Spleen (tissue), 3 donors: ENCODE measurements at regions not wholly inside any gene's neighbourhood (a gene's known extent, or its start where the extent isn't known, plus 50 kb on each side); places are given as distances from the start of the nearest gene placed in this dataset.

ENCODE experiments used
- POLR2A ChIP-seq, 3 donors: fragments of 450-650 bp; IDR thresholded peaks; one replicate each; pipeline ENCODE4 v1.5.1; 2017; ENCODE audit warnings: antibody characterized with exemption in 3 of 3, mild to moderate bottlenecking in 1 of 3
- POLR2AphosphoS5 ChIP-seq, 3 donors: sonication (generic); formaldehyde crosslinking; IDR thresholded peaks; one replicate each; pipeline ENCODE4 v1.5.1; 2017; ENCODE audit warnings: antibody characterized with exemption in 3 of 3

GRCh38 chr4:117425636-117426035 is 340.3 kb upstream of the TRAM1L1 start:
- no peak for TF ChIP-seq POLR2AphosphoS5 (IDR thresholded peaks at IDR 0.05)
- TF ChIP-seq POLR2A (IDR thresholded peaks at IDR 0.05) = no peak
